ENCODE measurements at regions not wholly inside any gene's neighbourhood (a gene's known extent, or its start where the extent isn't known, plus 50 kb on each side); places are given as distances from the start of the nearest gene placed in this dataset.

DNA sequence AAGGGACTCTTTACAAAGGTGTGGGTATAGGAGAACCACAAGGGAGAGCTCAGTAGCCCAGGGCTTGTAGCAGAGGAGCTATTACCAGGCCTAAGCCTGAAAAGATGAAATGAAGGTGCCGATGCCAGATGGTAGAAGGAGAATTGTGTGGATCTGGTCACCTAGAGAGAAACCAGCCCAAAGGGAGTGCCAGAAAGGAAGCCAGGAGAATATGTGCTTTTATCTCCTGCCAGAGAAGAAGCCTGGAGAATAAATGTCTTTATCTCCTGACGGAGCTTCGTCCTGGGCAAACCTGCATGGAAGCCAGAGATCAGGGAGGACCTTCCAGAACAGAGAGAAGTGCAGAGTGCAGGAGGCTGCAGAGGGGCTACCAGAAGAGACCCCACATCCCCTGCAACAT, 142.6 kb downstream of the MED10 start:
- H3K27me3 ChIP-seq (ENCODE audit: insufficient read depth, low read depth, low read length): no peaks in the 10 kb centered on the region
- H3K9ac ChIP-seq (ENCODE audit: low read length): no peak overlapping the region
- no peaks in the 10 kb centered on the region for H3F3A ChIP-seq (ENCODE audit: insufficient read depth, low read length, poor library complexity, severe bottlenecking)
- no peak overlapping the region for H3K4me2 ChIP-seq (ENCODE audit: low read length)
- no peaks in the 10 kb centered on the region for H3K79me2 ChIP-seq (replicated peaks; ENCODE audit: insufficient read depth, low read length)
- TF ChIP-seq RAD21 (conservative IDR thresholded peaks at IDR 0.05) (no peak), POLR2AphosphoS5 (IDR thresholded peaks at IDR 0.05) (no peak), MXI1 (conservative IDR thresholded peaks at IDR 0.05; ENCODE audit: poor library complexity, severe bottlenecking) (no peak), EP300 (conservative IDR thresholded peaks at IDR 0.05; ENCODE audit: poor library complexity, severe bottlenecking) (no peak), EZH2 (IDR thresholded peaks at IDR 0.05; ENCODE audit: borderline replicate concordance, insufficient read depth, low read length, poor library complexity, severe bottlenecking) (no peak), SMC3 (conservative IDR thresholded peaks at IDR 0.05; ENCODE audit: poor library complexity) (no peak), TAF1 (IDR thresholded peaks at IDR 0.05; ENCODE audit: low read depth) (no peak)
- TF ChIP-seq, protein P1, sequence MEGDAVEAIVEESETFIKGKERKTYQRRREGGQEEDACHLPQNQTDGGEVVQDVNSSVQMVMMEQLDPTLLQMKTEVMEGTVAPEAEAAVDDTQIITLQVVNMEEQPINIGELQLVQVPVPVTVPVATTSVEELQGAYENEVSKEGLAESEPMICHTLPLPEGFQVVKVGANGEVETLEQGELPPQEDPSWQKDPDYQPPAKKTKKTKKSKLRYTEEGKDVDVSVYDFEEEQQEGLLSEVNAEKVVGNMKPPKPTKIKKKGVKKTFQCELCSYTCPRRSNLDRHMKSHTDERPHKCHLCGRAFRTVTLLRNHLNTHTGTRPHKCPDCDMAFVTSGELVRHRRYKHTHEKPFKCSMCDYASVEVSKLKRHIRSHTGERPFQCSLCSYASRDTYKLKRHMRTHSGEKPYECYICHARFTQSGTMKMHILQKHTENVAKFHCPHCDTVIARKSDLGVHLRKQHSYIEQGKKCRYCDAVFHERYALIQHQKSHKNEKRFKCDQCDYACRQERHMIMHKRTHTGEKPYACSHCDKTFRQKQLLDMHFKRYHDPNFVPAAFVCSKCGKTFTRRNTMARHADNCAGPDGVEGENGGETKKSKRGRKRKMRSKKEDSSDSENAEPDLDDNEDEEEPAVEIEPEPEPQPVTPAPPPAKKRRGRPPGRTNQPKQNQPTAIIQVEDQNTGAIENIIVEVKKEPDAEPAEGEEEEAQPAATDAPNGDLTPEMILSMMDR (IDR thresholded peaks at IDR 0.05; ENCODE audit: poor library complexity, severe bottlenecking): no peak
- TF ChIP-seq, protein P2, sequence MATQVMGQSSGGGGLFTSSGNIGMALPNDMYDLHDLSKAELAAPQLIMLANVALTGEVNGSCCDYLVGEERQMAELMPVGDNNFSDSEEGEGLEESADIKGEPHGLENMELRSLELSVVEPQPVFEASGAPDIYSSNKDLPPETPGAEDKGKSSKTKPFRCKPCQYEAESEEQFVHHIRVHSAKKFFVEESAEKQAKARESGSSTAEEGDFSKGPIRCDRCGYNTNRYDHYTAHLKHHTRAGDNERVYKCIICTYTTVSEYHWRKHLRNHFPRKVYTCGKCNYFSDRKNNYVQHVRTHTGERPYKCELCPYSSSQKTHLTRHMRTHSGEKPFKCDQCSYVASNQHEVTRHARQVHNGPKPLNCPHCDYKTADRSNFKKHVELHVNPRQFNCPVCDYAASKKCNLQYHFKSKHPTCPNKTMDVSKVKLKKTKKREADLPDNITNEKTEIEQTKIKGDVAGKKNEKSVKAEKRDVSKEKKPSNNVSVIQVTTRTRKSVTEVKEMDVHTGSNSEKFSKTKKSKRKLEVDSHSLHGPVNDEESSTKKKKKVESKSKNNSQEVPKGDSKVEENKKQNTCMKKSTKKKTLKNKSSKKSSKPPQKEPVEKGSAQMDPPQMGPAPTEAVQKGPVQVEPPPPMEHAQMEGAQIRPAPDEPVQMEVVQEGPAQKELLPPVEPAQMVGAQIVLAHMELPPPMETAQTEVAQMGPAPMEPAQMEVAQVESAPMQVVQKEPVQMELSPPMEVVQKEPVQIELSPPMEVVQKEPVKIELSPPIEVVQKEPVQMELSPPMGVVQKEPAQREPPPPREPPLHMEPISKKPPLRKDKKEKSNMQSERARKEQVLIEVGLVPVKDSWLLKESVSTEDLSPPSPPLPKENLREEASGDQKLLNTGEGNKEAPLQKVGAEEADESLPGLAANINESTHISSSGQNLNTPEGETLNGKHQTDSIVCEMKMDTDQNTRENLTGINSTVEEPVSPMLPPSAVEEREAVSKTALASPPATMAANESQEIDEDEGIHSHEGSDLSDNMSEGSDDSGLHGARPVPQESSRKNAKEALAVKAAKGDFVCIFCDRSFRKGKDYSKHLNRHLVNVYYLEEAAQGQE (IDR thresholded peaks at IDR 0.05; ENCODE audit: borderline replicate concordance): no peak
- no peak overlapping the region for H3K27ac ChIP-seq (ENCODE audit: low read length)
- H4K20me1 ChIP-seq (ENCODE audit: insufficient read depth): no peaks in the 10 kb centered on the region
- no peaks in the 10 kb centered on the region for H3K9me2 ChIP-seq (ENCODE audit: insufficient read depth, low read length)
- no peaks in the 10 kb centered on the region for H3K36me3 ChIP-seq (ENCODE audit: insufficient read depth, low read length)
- H3K4me3 ChIP-seq (ENCODE audit: low read length): no peak overlapping the region
- H3K9me3 ChIP-seq (ENCODE audit: low read length): peaks cover 5% of the 10 kb centered on the region
- H2AFZ ChIP-seq (ENCODE audit: low read depth, low read length): no peak overlapping the region

DNA sequence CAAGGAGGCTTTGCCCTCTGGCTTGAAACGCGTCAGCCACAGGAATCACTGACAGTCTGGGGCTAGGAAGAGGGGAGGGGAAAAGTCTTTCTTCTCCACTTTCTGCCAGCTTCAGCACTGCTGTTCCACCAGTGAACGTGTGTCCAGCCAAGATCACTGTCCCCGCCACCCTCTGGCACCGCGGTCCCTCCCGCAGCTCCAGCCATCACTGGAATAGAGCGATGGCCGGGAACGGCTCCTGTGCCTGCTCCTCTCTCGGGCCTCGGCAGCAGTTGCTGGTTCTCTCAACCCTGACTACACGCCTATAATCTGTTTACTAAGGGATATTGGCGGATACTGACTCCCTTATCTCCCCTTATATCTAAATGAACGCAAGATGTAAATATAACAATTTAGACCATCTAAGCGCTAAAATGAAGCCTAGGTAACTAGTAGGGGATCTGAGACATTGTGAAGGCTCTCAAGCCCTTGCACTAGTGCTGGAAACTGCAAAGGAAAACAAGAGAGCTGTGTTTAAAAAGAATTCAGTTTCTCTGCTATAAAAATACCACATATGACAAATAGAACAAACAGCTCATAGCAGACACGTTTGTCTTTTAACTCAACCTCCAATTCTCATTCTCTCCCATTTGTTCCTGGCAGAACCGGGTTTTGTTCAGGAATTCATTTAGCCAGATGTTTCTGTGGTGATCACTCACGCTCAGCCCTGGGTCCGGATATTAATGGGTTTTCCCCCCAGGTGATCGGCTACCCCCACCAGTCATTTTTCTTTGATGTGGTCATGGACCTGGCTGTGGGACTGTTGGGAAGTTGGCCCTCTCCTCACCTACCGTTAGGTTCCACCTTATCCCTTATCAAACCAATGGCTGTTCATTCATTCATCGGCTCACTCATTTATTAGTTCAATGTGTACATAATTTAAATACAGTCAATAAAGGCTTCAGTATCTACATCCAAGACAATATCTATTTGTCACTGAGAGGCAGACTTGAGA, 149.8 kb downstream of the MED10 start:
- Histone ChIP-seq H3K36me3 (ENCODE audit: insufficient read depth, low read length) (no peaks in the 10 kb centered on the region), H3F3A (ENCODE audit: insufficient read depth, low read length, poor library complexity, severe bottlenecking) (no peaks in the 10 kb centered on the region), H2AFZ (ENCODE audit: low read depth, low read length) (no peak overlapping the region), H3K4me3 (ENCODE audit: low read length) (no peak overlapping the region), H4K20me1 (ENCODE audit: insufficient read depth) (no peaks in the 10 kb centered on the region), H3K79me2 (replicated peaks; ENCODE audit: insufficient read depth, low read length) (no peaks in the 10 kb centered on the region), H3K27me3 (ENCODE audit: insufficient read depth, low read depth, low read length) (no peaks in the 10 kb centered on the region), H3K9me3 (ENCODE audit: low read length) (no peaks in the 10 kb centered on the region), H3K9me2 (ENCODE audit: insufficient read depth, low read length) (no peaks in the 10 kb centered on the region), H3K27ac (ENCODE audit: low read length) (no peak overlapping the region), H3K9ac (ENCODE audit: low read length) (no peak overlapping the region), H3K4me2 (ENCODE audit: low read length) (no peak overlapping the region)
- TF ChIP-seq RAD21 (conservative IDR thresholded peaks at IDR 0.05) (no peak), EZH2 (IDR thresholded peaks at IDR 0.05; ENCODE audit: borderline replicate concordance, insufficient read depth, low read length, poor library complexity, severe bottlenecking) (no peak), SMC3 (conservative IDR thresholded peaks at IDR 0.05; ENCODE audit: poor library complexity) (no peak), MXI1 (conservative IDR thresholded peaks at IDR 0.05; ENCODE audit: poor library complexity, severe bottlenecking) (no peak), TAF1 (IDR thresholded peaks at IDR 0.05; ENCODE audit: low read depth) (no peak), POLR2AphosphoS5 (IDR thresholded peaks at IDR 0.05) (no peak), EP300 (conservative IDR thresholded peaks at IDR 0.05; ENCODE audit: poor library complexity, severe bottlenecking) (no peak)
- TF ChIP-seq, protein P1 (IDR thresholded peaks at IDR 0.05; ENCODE audit: poor library complexity, severe bottlenecking): no peak
- TF ChIP-seq, protein P2 (IDR thresholded peaks at IDR 0.05; ENCODE audit: borderline replicate concordance): no peak

All from neural cell (in vitro differentiated cells).